Activated CD4-positive, alpha-beta memory T cell treated with anti-CD3 and anti-CD28 coated beads, Interleukin-2, amount 10 ng/mL, durations not matched to agents 7 days and 5 days (primary cell): ENCODE measurements at regions not wholly inside any gene's neighbourhood (a gene's known extent, or its start where the extent isn't known, plus 50 kb on each side); places are given as distances from the start of the nearest gene placed in this dataset.

Source experiments
- CTCF ChIA-PET: fragments of 350-600 bp; sonication (Branson Sonifier 250); formaldehyde crosslinking; loops from one replicate; lab custom pipeline; 2021; ENCODE audit warnings: antibody characterized with exemption, inconsistent platforms; lab: Charles Lee
- POLR2A ChIA-PET: fragments of 350-600 bp; sonication (Branson Sonifier 250); formaldehyde crosslinking; loops from one replicate; lab custom pipeline; 2021; ENCODE audit warnings: antibody characterized with exemption; lab: Charles Lee
- DNase-seq: peaks from one replicate; pipeline ENCODE4 v3.0.0-alpha.2; 2020
- H3K27ac Mint-ChIP-seq: one replicate; pipeline ENCODE4 v1.8.0; 2021; ENCODE audit warnings: mild to moderate bottlenecking, mixed read lengths
- H3K27me3 Mint-ChIP-seq: one replicate; pipeline ENCODE4 v1.8.0; 2021; ENCODE audit warnings: mixed read lengths
- H3K36me3 Mint-ChIP-seq: one replicate; pipeline ENCODE4 v1.8.0; 2021; ENCODE audit warnings: low read depth, mixed read lengths
- H3K4me1 Mint-ChIP-seq: one replicate; pipeline ENCODE4 v1.8.0; 2021; ENCODE audit warnings: mixed read lengths
- H3K4me3 Mint-ChIP-seq: one replicate; pipeline ENCODE4 v1.8.0; 2021; ENCODE audit warnings: mild to moderate bottlenecking, mixed read lengths
- H3K9me3 Mint-ChIP-seq: one replicate; pipeline ENCODE4 v1.8.0; 2021; ENCODE audit warnings: mixed read lengths

DNA sequence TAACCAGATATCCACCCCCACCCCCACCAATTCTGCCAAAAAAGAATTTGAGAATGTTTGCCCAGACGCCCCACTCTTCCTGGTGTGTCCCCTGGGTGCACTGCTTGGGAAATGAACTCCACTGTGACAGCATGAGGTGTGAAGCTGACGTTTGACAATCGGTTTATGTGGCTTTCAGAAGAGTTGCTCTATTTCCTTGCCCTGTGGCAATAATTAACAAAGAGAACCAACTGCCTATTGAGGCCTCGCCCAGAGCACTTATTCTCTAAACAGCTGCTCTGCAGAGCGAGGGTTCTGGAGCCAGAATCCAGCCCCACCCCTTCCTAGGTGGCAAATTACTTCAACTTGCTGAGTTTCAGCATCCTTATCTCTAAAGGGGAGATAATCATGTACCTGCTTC, 115.8 kb upstream of the SIX3 start:
- Mint-ChIP-seq H3K4me1 (no peaks in the 10 kb centered on the region), H3K27ac (no peak overlapping the region), H3K9me3 (no peaks in the 10 kb centered on the region), H3K36me3 (no peaks in the 10 kb centered on the region), H3K27me3 (peaks cover 3% of the 10 kb centered on the region), H3K4me3 (no peak overlapping the region)
- ChIA-PET POLR2A (no interaction called here), CTCF (no interaction called here)
- no peak for DNase-seq

DNA sequence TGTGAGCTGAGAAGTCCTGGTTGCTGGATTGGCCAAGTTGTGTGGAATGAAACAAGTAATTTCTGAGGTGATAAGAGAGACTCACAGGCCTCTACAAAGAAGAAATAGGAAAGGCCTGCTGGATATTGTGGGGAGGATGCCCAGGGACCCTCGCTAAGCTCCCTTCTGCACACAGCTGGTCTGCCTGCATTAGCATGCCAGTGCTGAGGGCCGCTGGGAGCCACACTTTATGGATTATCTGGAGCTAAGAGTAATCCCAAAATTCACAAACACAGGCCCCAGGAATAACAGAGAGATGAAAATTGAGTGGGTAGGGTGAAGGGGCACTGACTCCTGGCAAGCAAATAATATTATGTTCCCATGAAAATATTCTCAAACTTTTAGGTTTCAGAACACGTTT, 114.9 kb upstream of the SIX3 start:
- ChIA-PET POLR2A (no interaction called here), CTCF (no interaction called here)
- Mint-ChIP-seq H3K27me3 (no peaks in the 10 kb centered on the region), H3K36me3 (no peaks in the 10 kb centered on the region), H3K4me1 (no peaks in the 10 kb centered on the region), H3K4me3 (no peak overlapping the region), H3K9me3 (no peaks in the 10 kb centered on the region), H3K27ac (no peak overlapping the region)
- DNase-seq, result no peak

DNA sequence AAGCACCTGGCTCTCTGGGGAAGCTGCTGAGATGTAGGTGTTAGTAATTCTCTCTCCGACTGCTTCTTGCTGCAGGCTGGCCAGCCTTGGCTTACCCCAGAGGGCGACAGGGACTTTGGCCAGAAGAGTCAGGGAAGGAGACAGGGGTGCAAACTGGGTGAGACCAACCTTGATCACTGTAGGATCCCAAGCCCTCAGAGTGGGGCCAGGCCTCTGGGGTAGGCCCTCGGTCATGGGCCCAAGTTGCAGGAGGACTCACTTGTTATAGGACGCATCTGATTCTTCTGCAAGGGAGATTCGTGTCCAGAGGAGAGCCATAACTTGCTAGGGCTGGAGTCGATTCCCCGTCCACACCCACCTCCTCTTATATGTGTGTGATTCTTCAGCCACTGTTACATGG, 111.7 kb upstream of the SIX3 start:
- Mint-ChIP-seq H3K27me3 (no peaks in the 10 kb centered on the region), H3K36me3 (peaks cover 6% of the 10 kb centered on the region), H3K9me3 (peaks cover 3% of the 10 kb centered on the region), H3K27ac (no peak overlapping the region), H3K4me3 (no peak overlapping the region), H3K4me1 (peaks cover 14% of the 10 kb centered on the region)
- ChIA-PET CTCF (no interaction called here), POLR2A (no interaction called here)
- DNase-seq, result no peak

DNA sequence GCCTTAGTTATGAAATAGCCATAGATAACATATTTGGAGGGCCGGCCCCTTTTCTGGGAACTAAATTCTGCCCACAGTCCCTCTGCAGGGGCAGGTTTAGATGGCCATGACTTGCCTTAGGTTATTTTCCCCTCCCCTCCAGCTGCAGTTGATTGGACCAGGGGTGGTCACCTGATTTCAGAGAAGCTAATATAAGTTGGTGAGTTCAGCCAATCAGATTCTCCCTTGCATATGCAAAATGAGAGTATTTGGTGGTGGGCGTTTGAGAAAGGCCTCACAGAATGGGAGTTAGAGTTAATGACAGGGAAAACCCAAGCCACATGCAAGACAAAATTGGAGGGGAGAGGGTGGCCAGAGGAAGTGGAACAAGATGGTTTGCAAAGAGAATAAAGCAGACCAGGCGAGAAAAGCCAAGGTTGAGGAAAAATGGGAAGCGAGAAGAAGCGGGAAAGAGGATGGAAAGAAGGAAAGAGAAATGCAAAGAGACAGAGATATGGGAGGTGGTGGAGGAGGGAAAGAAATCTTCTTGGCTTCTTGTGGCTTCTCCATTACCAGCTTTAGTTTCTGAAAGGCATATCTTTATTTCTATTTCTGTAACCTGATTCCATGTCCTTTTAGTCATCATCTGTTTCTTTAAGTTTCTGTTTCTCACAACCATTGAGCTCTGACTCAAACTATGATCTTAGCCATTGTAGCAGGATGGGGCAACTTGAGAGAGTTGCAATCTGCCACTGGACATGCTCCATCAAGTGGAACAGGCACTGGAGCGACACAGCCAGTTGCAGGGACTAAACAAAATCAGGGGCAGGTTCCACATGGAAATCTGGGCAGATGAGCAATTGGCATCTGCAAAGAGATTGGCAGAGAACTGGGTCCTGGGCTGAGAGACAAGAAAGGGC, 108.1 kb upstream of the SIX3 start:
- H3K27ac Mint-ChIP-seq, result peak overlapping the region; percentile 65
- no peak overlapping the region for H3K4me3 Mint-ChIP-seq
- peaks cover 3% of the 10 kb centered on the region for H3K9me3 Mint-ChIP-seq
- H3K36me3 Mint-ChIP-seq, result peaks cover 6% of the 10 kb centered on the region
- no peaks in the 10 kb centered on the region for H3K27me3 Mint-ChIP-seq
- H3K4me1 Mint-ChIP-seq, result peaks cover 38% of the 10 kb centered on the region
- ChIA-PET POLR2A (no interaction called here), CTCF (no interaction called here)
- no peak for DNase-seq

DNA sequence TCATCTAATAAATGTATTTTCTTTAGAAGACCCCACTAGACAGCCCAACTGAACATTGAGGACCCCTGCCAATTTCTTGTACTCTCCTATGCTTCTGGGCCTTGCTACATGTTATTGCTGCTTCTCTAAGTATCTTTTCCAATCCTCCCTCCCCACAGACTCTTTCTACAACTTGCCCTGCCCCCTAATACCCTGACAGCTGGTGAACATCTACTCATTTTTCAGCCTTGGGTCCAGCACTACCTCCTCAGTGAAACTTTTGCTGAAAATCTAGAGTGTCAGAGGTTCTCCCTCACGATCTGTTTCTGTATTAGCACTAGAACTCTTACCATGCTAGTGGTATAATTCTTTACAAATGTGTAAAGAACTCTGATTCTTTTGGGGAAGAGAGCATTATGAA, 106.8 kb upstream of the SIX3 start:
- H3K27ac Mint-ChIP-seq, result no peak overlapping the region
- DNase-seq, result no peak
- H3K36me3 Mint-ChIP-seq, result peaks cover 6% of the 10 kb centered on the region
- peaks cover 38% of the 10 kb centered on the region for H3K4me1 Mint-ChIP-seq
- no peak overlapping the region for H3K4me3 Mint-ChIP-seq
- H3K27me3 Mint-ChIP-seq, result no peaks in the 10 kb centered on the region
- H3K9me3 Mint-ChIP-seq, result peaks cover 3% of the 10 kb centered on the region
- CTCF ChIA-PET, result no interaction called here
- POLR2A ChIA-PET, result no interaction called here

DNA sequence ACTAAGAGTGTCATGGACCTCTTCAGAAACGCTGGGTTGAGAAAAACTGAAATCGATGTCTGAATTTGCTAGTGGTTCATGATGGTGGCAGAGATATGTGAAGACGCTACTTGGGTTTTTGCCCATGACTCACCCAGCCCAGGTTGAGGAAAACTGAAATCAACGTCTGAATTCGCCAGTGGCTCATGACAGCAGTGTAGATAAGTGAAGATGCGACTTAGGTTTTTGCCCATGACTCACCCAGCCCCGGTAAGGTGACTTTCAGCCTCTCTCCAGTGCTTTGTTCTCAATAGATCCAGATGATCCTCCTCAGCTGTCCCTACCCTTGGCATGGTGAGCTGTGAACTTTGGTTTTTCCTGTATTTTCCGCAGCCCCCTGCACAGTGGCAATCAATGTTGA, 105.3 kb upstream of the SIX3 start:
- Mint-ChIP-seq H3K27ac (peak overlapping the region; percentile 47), H3K9me3 (peaks cover 3% of the 10 kb centered on the region)
- POLR2A ChIA-PET, result interaction anchor here (0.8 kb wide), 1 partner anchor 31 kb away, joined by 3 read pairs; no protein-coding TSS in a partner anchor

DNA sequence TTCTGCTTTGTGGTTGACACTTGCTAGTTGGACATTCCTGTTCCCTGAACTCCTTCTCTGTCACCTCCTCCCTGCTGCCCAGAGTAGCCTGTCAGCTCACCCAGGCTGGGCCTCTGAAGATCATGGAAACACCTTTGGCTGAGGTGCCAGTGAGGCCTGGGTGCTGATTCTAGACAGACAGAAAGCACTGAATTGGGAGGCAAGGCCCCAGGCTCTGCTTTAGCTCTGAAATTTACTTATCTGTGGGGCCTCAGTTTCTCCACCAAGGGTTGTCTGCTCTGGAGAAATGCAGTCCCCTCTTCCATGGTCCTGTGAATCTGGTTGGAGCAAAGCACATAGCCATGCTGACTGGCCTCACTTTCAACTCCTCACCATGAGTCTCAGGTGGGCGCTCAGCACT, 104.6 kb upstream of the SIX3 start:
- H3K27me3 Mint-ChIP-seq, result peaks cover 2% of the 10 kb centered on the region
- H3K4me1 Mint-ChIP-seq, result peaks cover 38% of the 10 kb centered on the region
- H3K9me3 Mint-ChIP-seq, result peaks cover 3% of the 10 kb centered on the region
- ChIA-PET POLR2A (interaction anchor here (0.8 kb wide), 1 partner anchor 32 kb away, joined by 3 read pairs; no protein-coding TSS in a partner anchor), CTCF (no interaction called here)
- no peak overlapping the region for H3K4me3 Mint-ChIP-seq
- H3K36me3 Mint-ChIP-seq, result peaks cover 6% of the 10 kb centered on the region
- no peak for DNase-seq
- H3K27ac Mint-ChIP-seq, result no peak overlapping the region

More for the DNA sequence above, 105.3 kb upstream of the SIX3 start:
- H3K36me3 Mint-ChIP-seq, result peaks cover 6% of the 10 kb centered on the region
- H3K27me3 Mint-ChIP-seq, result no peaks in the 10 kb centered on the region
- peaks cover 38% of the 10 kb centered on the region for H3K4me1 Mint-ChIP-seq
- H3K4me3 Mint-ChIP-seq, result no peak overlapping the region
- DNase-seq, result peak; percentile 63
- CTCF ChIA-PET, result interaction anchor here (0.7 kb wide), 1 partner anchor 744 kb away, joined by 3 read pairs; no protein-coding TSS in a partner anchor

DNA sequence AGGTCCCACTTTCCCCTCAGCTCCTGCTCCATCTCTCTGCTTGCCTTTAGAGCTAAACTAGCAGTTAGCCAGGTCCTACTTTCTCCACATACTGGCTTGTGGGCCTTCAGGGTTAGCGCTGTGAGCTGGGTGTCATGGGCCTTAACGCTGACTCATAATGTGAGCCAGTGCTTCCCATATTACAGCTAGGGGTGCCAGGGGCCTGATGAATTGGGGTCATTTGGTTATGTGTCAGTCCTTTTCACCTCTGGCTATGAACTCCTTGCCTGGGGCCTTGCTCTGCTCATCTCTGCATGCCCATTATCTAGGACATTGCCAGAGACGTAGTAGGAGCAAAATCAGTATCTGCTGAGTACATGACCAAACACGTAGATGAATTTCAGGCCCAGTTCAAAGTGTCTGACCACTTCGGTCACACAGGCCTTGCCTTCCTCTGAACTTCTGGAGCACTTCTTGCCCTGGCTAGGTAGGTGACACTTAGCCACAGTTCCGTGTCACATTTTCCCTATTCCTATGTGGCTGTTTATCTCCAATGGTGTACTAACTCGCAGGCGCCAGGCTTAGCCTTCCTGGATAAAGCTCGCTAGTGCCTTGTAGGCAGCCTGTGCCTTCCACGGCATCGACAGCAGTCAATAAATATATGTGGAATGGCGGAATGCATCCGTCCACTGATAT, 103.2 kb upstream of the SIX3 start:
- H3K9me3 Mint-ChIP-seq, result no peaks in the 10 kb centered on the region
- no peak overlapping the region for H3K27ac Mint-ChIP-seq
- DNase-seq, result no peak
- ChIA-PET POLR2A (no interaction called here), CTCF (no interaction called here)
- H3K4me3 Mint-ChIP-seq, result no peak overlapping the region
- peaks cover 36% of the 10 kb centered on the region for H3K4me1 Mint-ChIP-seq
- peaks cover 5% of the 10 kb centered on the region for H3K27me3 Mint-ChIP-seq
- peaks cover 2% of the 10 kb centered on the region for H3K36me3 Mint-ChIP-seq

DNA sequence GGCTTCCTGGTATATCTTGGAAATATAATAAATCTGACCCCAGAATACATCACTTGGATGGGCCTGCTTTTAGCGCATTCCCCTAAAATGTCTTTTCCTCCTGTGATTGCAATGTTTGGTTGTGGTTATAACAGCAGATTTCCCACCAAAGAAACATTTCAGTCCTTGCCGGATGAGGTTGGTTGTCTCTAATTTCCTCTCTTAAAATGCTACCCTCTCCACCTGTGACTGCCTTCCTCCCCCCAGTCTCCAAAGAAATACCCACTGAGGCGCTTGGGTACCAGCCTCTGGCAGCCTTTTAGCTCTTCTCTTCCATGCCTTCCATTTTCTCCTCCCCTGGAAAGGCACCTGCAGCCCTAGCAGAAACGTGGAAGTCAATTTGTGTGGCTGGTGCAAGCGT, 102.1 kb upstream of the SIX3 start:
- ChIA-PET CTCF (no interaction called here), POLR2A (no interaction called here)
- no peak overlapping the region for H3K27ac Mint-ChIP-seq

DNA sequence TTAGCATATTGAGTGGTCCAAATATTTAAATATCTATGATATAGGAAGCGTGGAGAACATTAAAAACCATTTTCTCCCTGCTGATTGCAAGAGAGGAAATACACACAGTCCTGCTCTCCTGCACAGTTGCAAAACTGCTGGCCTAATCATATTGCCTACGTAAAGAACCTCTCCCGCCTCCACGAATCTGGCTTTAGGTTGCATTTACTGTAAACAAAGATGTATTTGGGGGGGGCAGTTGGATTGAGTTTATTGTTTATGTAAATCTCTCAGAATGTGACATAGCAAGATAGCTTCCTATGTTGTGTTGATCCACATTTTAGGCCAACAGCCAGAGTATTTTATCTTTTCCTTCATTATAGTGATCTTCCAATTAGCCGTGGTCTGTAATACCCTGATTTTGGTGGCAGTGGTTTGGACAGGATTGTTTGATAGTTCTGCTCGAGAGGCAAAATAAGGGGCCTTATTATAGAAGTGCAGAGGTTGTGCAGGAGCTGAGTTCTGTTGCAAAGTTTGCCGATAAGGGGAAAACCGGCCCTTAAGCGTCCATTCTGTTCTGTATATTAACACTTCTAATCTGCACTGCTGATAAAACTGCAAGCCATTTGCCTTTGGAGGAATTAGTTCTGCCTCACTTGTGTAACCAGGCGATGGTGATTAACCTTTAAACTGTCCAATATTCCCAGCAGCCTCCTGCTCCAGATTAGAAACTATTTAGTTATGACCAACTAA, 101.6 kb upstream of the SIX3 start:
- no peak overlapping the region for H3K4me3 Mint-ChIP-seq
- DNase-seq, result no peak
- peaks cover 5% of the 10 kb centered on the region for H3K27me3 Mint-ChIP-seq
- no peaks in the 10 kb centered on the region for H3K9me3 Mint-ChIP-seq
- peaks cover 29% of the 10 kb centered on the region for H3K4me1 Mint-ChIP-seq
- H3K27ac Mint-ChIP-seq, result no peak overlapping the region
- ChIA-PET POLR2A (no interaction called here), CTCF (no interaction called here)
- no peaks in the 10 kb centered on the region for H3K36me3 Mint-ChIP-seq

More for the DNA sequence above, 102.1 kb upstream of the SIX3 start:
- Mint-ChIP-seq H3K9me3 (no peaks in the 10 kb centered on the region), H3K4me3 (no peak overlapping the region), H3K27me3 (peaks cover 5% of the 10 kb centered on the region), H3K36me3 (no peaks in the 10 kb centered on the region), H3K4me1 (peaks cover 29% of the 10 kb centered on the region)
- no peak for DNase-seq

- Mint-ChIP-seq H3K36me3 (no peaks in the 10 kb centered on the region), H3K27me3 (peaks cover 7% of the 10 kb centered on the region), H3K4me3 (no peak overlapping the region), H3K27ac (no peak overlapping the region), H3K4me1 (peaks cover 27% of the 10 kb centered on the region), H3K9me3 (no peaks in the 10 kb centered on the region)
- ChIA-PET CTCF (no interaction called here), POLR2A (no interaction called here)
- no peak for DNase-seq
Observed at GRCh38 chr2:44840503-44840850, 101.0 kb upstream of the SIX3 start.

GRCh38 chr2:44843086-44843485, 98.4 kb upstream of the SIX3 start:
- CTCF ChIA-PET, result no interaction called here
- POLR2A ChIA-PET, result no interaction called here
- no peak for DNase-seq
- Mint-ChIP-seq H3K9me3 (no peaks in the 10 kb centered on the region), H3K27me3 (peaks cover 13% of the 10 kb centered on the region), H3K4me1 (peaks cover 12% of the 10 kb centered on the region), H3K36me3 (no peaks in the 10 kb centered on the region), H3K27ac (no peak overlapping the region), H3K4me3 (no peak overlapping the region)
